Ectodermal cell (in vitro differentiated cells): ENCODE measurements at regions not wholly inside any gene's neighbourhood (a gene's known extent, or its start where the extent isn't known, plus 50 kb on each side); places are given as distances from the start of the nearest gene placed in this dataset.

Experiments used
- H3K27ac ChIP-seq: 2 replicates; pipeline ENCODE4 v1.7.0; 2013; ENCODE audit warnings: mild to moderate bottlenecking, low read depth, low read length; ENCODE audit not compliant: insufficient read depth, poor library complexity, severe bottlenecking
- H3K27me3 ChIP-seq: 2 replicates; pipeline ENCODE4 v1.7.0; 2013; ENCODE audit warnings: mild to moderate bottlenecking, low read length; ENCODE audit not compliant: insufficient read depth, control insufficient read depth, poor library complexity, severe bottlenecking
- H3K36me3 ChIP-seq: one replicate; pipeline ENCODE4 v1.7.0; 2013; ENCODE audit warnings: low read length; ENCODE audit not compliant: control insufficient read depth, insufficient read depth
- H3K4me1 ChIP-seq: one replicate; pipeline ENCODE4 v1.7.0; 2013; ENCODE audit warnings: low read length; ENCODE audit not compliant: control insufficient read depth, insufficient read depth
- H3K4me3 ChIP-seq: 2 replicates; pipeline ENCODE4 v1.7.0; 2013; ENCODE audit warnings: low read depth, low read length, control low read depth; ENCODE audit not compliant: insufficient read depth
- H3K9me3 ChIP-seq: 2 replicates; pipeline ENCODE4 v1.7.0; 2013; ENCODE audit warnings: mild to moderate bottlenecking, low read length, moderate library complexity; ENCODE audit not compliant: control insufficient read depth
- WGBS, 2 experiments: methylation state at CpG; one replicate each; pipeline ENCODE4 v1.1.7; 2013; ENCODE audit warnings: missing lambda C conversion rate in 2 of 2; 5-methylcytosine and 5-hydroxymethylcytosine counted together

- 87 to 94% methylated on average over 2 to 4 of the region's 4 CpGs for WGBS, 2 experiments
- Histone ChIP-seq H3K27me3 (no peaks in the 10 kb centered on the region), H3K36me3 (no peaks in the 10 kb centered on the region), H3K9me3 (no peaks in the 10 kb centered on the region), H3K27ac (no peak overlapping the region), H3K4me3 (no peak overlapping the region), H3K4me1 (no peaks in the 10 kb centered on the region)
Measured at GRCh38 chr13:105595471-105595870, 940.0 kb downstream of the EFNB2 start.

DNA sequence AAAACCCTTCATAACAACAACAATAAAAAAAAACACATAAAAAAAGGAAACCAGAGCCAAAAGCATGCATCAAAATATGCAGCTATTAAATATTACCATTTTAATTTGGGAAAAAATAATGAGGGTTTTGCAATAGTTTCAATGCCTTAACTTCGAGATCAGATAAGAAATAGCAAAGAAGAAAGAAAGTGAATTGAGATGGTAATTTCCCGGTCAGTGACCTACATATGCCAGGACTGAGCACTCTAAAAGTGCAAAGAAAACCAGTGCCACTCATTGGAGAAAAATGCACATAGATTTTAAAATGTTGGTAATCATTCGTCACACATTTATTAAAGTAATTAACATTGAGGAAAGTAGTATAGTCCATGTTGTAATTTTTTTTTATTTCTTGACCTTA, 944.2 kb downstream of the EFNB2 start:
- Histone ChIP-seq H3K4me1 (no peaks in the 10 kb centered on the region), H3K27ac (no peak overlapping the region), H3K27me3 (no peaks in the 10 kb centered on the region), H3K4me3 (no peak overlapping the region), H3K36me3 (no peaks in the 10 kb centered on the region), H3K9me3 (no peaks in the 10 kb centered on the region)
- 88 to 93% methylated on average over 2 of the region's 3 CpGs for WGBS, 2 experiments

DNA sequence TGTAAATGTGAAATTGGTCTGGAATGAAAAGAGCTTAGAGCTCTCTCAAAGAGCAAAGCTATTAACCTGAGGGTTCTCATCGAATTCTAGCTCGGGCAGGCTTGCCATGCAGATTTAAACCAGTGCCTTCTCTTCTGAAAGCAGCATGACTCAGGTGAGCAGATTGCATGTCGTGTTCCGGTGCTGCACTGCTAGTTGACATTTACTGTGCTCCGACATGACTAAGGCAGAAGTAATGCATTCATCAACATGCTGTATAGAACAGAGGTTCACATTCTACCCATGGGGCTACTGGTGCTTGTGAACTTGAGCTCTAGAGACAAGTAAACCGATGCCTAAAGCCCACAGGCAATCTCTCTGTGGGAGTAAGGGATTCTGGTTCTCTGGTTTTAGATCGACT, 947.7 kb downstream of the EFNB2 start:
- WGBS, 2 experiments = 89 to 92% methylated on average over 7 of the region's 7 CpGs
- H3K36me3 ChIP-seq = no peaks in the 10 kb centered on the region
- H3K27me3 ChIP-seq = no peaks in the 10 kb centered on the region
- no peak overlapping the region for H3K4me3 ChIP-seq
- no peaks in the 10 kb centered on the region for H3K4me1 ChIP-seq
- H3K9me3 ChIP-seq = no peaks in the 10 kb centered on the region
- no peak overlapping the region for H3K27ac ChIP-seq

DNA sequence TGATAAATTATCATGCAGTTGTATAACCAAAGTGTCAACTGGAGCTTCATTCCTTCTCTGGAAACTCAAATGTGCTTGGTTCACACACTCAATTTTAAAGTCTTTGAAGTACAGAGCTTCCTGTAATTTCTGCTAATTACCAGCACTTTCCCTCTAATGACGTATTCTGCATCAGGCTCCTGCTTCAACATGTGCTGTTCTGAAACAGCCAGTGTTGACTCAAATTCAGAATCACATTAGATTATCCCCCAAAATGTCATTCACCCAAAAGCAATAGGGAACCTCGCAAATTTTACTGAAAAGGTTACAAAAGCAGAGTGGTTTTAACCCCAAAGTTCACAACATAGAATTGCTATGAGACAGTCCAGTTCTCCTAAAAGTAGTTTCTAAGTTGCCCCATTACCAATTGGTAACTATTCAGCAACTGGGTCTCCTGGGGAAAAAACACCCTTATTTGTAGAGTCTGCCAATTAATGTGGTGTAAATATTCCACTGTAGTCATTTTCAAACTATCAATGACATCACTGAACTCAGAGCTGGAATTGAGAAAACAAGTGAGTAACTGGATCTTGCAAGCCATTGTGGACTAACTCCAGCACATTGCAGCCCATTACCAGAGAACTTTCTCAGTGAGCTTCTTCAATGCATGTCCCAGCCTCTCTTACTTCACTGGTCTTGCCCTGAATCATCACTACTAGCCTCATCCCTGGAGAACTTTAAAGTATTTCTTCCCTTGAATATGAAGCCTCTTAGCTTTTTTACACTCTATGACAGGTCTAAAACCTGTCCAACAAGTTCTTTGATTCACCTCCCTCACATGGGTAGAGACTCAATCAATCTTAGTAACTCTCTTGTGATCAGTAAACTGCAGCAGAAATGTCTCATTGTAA, 955.4 kb downstream of the EFNB2 start:
- H3K4me3 ChIP-seq = no peak overlapping the region
- H3K27me3 ChIP-seq = no peaks in the 10 kb centered on the region
- no peaks in the 10 kb centered on the region for H3K36me3 ChIP-seq
- no peak overlapping the region for H3K27ac ChIP-seq
- 93 to 95% methylated on average over 2 of the region's 2 CpGs for WGBS, 2 experiments
- H3K9me3 ChIP-seq = no peaks in the 10 kb centered on the region
- H3K4me1 ChIP-seq = no peaks in the 10 kb centered on the region

GRCh38 chr13:105573136-105573535, 962.3 kb downstream of the EFNB2 start:
- Histone ChIP-seq H3K36me3 (no peaks in the 10 kb centered on the region), H3K9me3 (no peaks in the 10 kb centered on the region), H3K4me1 (no peaks in the 10 kb centered on the region), H3K27ac (no peak overlapping the region), H3K4me3 (no peak overlapping the region), H3K27me3 (no peaks in the 10 kb centered on the region)
- 89 to 100% methylated on average over 1 of the region's 1 CpG for WGBS, 2 experiments

- H3K27me3 ChIP-seq = no peaks in the 10 kb centered on the region
- WGBS, 2 experiments = 80 to 86% methylated on average over 1 of the region's 1 CpG
- no peak overlapping the region for H3K27ac ChIP-seq
- no peaks in the 10 kb centered on the region for H3K4me1 ChIP-seq
- no peaks in the 10 kb centered on the region for H3K9me3 ChIP-seq
- no peak overlapping the region for H3K4me3 ChIP-seq
- no peaks in the 10 kb centered on the region for H3K36me3 ChIP-seq
Measured at GRCh38 chr13:105572401-105572800, 963.1 kb downstream of the EFNB2 start.

GRCh38 chr13:105569816-105570215, 965.6 kb downstream of the EFNB2 start:
- Histone ChIP-seq H3K4me3 (no peak overlapping the region), H3K36me3 (no peaks in the 10 kb centered on the region), H3K27me3 (no peaks in the 10 kb centered on the region), H3K4me1 (no peaks in the 10 kb centered on the region), H3K27ac (no peak overlapping the region), H3K9me3 (no peaks in the 10 kb centered on the region)
- WGBS, 2 experiments = 100% methylated on average over 1 to 2 of the region's 2 CpGs

GRCh38 chr13:105567951-105568525, 967.4 kb downstream of the EFNB2 start:
- no peak overlapping the region for H3K27ac ChIP-seq
- 91 to 94% methylated on average over 7 of the region's 7 CpGs for WGBS, 2 experiments
- no peaks in the 10 kb centered on the region for H3K9me3 ChIP-seq
- H3K27me3 ChIP-seq = no peaks in the 10 kb centered on the region
- no peaks in the 10 kb centered on the region for H3K36me3 ChIP-seq
- H3K4me3 ChIP-seq = no peak overlapping the region
- no peaks in the 10 kb centered on the region for H3K4me1 ChIP-seq

- Histone ChIP-seq H3K36me3 (no peaks in the 10 kb centered on the region), H3K9me3 (no peaks in the 10 kb centered on the region), H3K27ac (no peak overlapping the region), H3K4me1 (no peaks in the 10 kb centered on the region), H3K27me3 (no peaks in the 10 kb centered on the region), H3K4me3 (no peak overlapping the region)
- WGBS, 2 experiments = 94 to 96% methylated on average over 2 of the region's 3 CpGs
Measured at GRCh38 chr13:105565136-105565727, 970.2 kb downstream of the EFNB2 start.

DNA sequence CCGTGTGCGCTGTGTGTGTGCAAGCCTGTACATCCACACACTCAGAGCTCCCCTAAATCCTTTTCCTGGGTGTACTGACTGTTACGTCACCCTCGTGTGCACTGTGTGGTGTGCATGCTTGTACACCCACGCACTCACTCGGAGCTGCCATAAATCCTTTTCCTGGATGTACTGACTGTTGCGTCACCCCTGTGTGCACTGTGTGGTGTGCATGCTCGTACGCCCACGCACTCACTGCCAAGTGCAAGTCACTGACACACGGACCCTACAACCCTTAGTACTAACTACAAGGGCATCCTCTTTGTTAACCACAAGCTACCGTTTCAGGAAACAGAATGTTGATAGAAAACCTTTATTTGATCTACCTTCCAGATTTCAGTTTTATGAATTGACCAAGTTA, 983.4 kb downstream of the EFNB2 start:
- WGBS, 2 experiments = 88% methylated on average over 12 of the region's 12 CpGs
- Histone ChIP-seq H3K4me1 (no peaks in the 10 kb centered on the region), H3K4me3 (no peak overlapping the region), H3K27me3 (no peaks in the 10 kb centered on the region), H3K9me3 (no peaks in the 10 kb centered on the region), H3K27ac (no peak overlapping the region), H3K36me3 (no peaks in the 10 kb centered on the region)
